Right atrium auricular region (tissue), 2 donors: ENCODE measurements at regions not wholly inside any gene's neighbourhood (a gene's known extent, or its start where the extent isn't known, plus 50 kb on each side); places are given as distances from the start of the nearest gene placed in this dataset.

Source experiments
- DNase-seq: peaks from one replicate; pipeline ENCODE4 v3.0.0-alpha.2; 2019; ENCODE audit warnings: low spot score
- H3K27ac ChIP-seq, 2 donors: fragments of 200-600 bp; sonication (generic); 1 replicate in 1 of 2; 2 replicates in 1 of 2; pipeline ENCODE4 v1.5.1; 2016 to 2019
- H3K27me3 ChIP-seq, 2 donors: fragments of 200-600 bp; sonication (generic); one replicate each; pipeline versions ENCODE4 v1.5.1 to v1.6.0; 2017 to 2019
- H3K36me3 ChIP-seq: fragments of 200-600 bp; sonication (generic); one replicate; pipeline ENCODE4 v1.5.1; 2016
- H3K4me1 ChIP-seq, 2 donors: fragments of 200-600 bp; sonication (generic); one replicate each; pipeline versions ENCODE4 v1.5.1 to v1.6.0; 2017 to 2019
- H3K4me3 ChIP-seq, 2 donors: fragments of 200-600 bp; sonication (generic); 1 replicate in 1 of 2; 2 replicates in 1 of 2; pipeline ENCODE4 v1.5.1; 2017 to 2019; ENCODE audit warnings: mild to moderate bottlenecking in 1 of 2, moderate library complexity in 1 of 2
- H3K9me3 ChIP-seq, 2 donors: fragments of 200-600 bp; sonication (generic); one replicate each; pipeline ENCODE4 v1.5.1; 2019
- TF ChIP-seq, protein P1 (sequence below), 2 donors: fragments of 200-600 bp; sonication (generic); IDR thresholded peaks; one replicate each; pipeline ENCODE4 v1.5.1; 2019; ENCODE audit warnings: antibody characterized with exemption in 2 of 2

- no peak for DNase-seq
- Histone ChIP-seq H3K4me3 (no peak overlapping the region), H3K9me3 (no peaks in the 10 kb centered on the region), H3K27me3 (no peaks in the 10 kb centered on the region), H3K4me1 (no peaks in the 10 kb centered on the region), H3K36me3 (no peaks in the 10 kb centered on the region), H3K27ac (no peak overlapping the region)
- TF ChIP-seq, protein P1, sequence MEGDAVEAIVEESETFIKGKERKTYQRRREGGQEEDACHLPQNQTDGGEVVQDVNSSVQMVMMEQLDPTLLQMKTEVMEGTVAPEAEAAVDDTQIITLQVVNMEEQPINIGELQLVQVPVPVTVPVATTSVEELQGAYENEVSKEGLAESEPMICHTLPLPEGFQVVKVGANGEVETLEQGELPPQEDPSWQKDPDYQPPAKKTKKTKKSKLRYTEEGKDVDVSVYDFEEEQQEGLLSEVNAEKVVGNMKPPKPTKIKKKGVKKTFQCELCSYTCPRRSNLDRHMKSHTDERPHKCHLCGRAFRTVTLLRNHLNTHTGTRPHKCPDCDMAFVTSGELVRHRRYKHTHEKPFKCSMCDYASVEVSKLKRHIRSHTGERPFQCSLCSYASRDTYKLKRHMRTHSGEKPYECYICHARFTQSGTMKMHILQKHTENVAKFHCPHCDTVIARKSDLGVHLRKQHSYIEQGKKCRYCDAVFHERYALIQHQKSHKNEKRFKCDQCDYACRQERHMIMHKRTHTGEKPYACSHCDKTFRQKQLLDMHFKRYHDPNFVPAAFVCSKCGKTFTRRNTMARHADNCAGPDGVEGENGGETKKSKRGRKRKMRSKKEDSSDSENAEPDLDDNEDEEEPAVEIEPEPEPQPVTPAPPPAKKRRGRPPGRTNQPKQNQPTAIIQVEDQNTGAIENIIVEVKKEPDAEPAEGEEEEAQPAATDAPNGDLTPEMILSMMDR (IDR thresholded peaks at IDR 0.05), result no peak
These were observed 156.1 kb downstream of the ZNF664 start for GRCh38 chr12:124129132-124129531.

- DNase-seq, result no peak
- Histone ChIP-seq H3K4me1 (no peaks in the 10 kb centered on the region), H3K27me3 (no peaks in the 10 kb centered on the region)
These were observed 157.9 kb downstream of the ZNF664 start for GRCh38 chr12:124130691-124131591.

DNA sequence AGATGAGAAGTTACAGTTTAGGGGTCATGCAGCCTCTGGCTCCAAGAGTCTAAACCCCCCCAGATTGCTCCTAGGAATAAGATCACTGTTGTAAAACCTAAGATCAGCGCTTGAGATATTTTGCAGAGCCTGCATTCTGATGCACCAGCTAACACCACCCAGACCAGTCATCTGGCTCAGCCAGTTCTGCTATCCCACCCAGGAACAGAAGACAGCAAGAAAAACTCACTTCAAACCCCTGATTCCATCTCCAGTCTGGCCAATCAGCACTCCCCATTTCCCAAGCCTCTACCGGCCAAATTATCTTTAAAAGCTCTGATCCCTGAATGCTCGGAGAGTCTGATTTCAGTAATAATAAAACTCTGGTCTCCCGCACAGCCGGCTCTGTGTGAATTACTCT is 158.6 kb downstream of the ZNF664 start:
- Histone ChIP-seq H3K4me3 (no peak overlapping the region), H3K9me3 (no peaks in the 10 kb centered on the region), H3K27me3 (no peaks in the 10 kb centered on the region), H3K4me1 (no peaks in the 10 kb centered on the region), H3K27ac (no peak overlapping the region), H3K36me3 (no peaks in the 10 kb centered on the region)
- TF ChIP-seq, protein P1 (IDR thresholded peaks at IDR 0.05), result no peak
- DNase-seq, result no peak

More at GRCh38 chr12:124130691-124131591, 157.9 kb downstream of the ZNF664 start:
- TF ChIP-seq, protein P1 (IDR thresholded peaks at IDR 0.05), result no peak
- Histone ChIP-seq H3K9me3 (no peaks in the 10 kb centered on the region), H3K27ac (no peak overlapping the region), H3K36me3 (no peaks in the 10 kb centered on the region), H3K4me3 (no peak overlapping the region)

GRCh38 chr12:124132530-124132929 is 159.5 kb downstream of the ZNF664 start:
- DNase-seq, result no peak
- TF ChIP-seq, protein P1 (IDR thresholded peaks at IDR 0.05), result no peak
- no peak overlapping the region for H3K27ac ChIP-seq
- H3K4me1 ChIP-seq, result no peaks in the 10 kb centered on the region
- no peaks in the 10 kb centered on the region for H3K27me3 ChIP-seq
- no peak overlapping the region for H3K4me3 ChIP-seq
- peaks cover 0 to 7% of the 10 kb centered on the region in 2 donors for H3K9me3 ChIP-seq
- no peaks in the 10 kb centered on the region for H3K36me3 ChIP-seq

DNA sequence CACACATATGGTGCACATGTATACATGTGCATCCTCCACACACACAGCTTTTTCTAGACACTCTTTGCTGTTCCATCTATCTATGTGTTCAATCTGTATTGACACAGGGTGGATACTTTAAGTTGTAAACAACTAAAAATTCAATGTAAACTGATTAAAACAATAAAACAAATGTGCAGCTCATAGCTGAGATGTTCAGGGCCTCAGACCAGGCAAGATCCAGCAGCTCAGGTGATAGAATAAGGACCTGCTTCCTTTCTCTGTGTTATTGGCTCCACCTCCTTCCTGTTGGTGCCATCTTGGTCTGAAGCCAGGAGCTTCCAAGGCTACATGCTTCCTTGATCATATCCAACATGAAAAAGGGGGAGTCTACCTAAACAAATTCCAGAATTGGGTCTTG is 158.1 kb upstream of the RFLNA start:
- Histone ChIP-seq H3K4me3 (no peak overlapping the region), H3K27ac (no peak overlapping the region), H3K36me3 (no peaks in the 10 kb centered on the region), H3K9me3 (peaks cover 0 to 16% of the 10 kb centered on the region in 2 donors), H3K4me1 (no peaks in the 10 kb centered on the region), H3K27me3 (no peaks in the 10 kb centered on the region)
- TF ChIP-seq, protein P1 (IDR thresholded peaks at IDR 0.05), result no peak
- no peak for DNase-seq
